CD4-positive, CD25-positive, alpha-beta regulatory T cell (primary cell): ENCODE measurements at regions not wholly inside any gene's neighbourhood (a gene's known extent, or its start where the extent isn't known, plus 50 kb on each side); places are given as distances from the start of the nearest gene placed in this dataset.

ENCODE experiments used
- ATAC-seq, 2 donors: fragments of 150-1000 bp; cut with Tn5 transposase; one replicate each; pipeline ENCODE4 v1.10.0; 2021; ENCODE audit warnings: low read depth in 2 of 2, moderate number of reproducible peaks in 2 of 2, moderate library complexity in 1 of 2
- DNase-seq, 3 donors: peaks; one replicate each; pipeline versions ENCODE4 v3.0.0 to v3.0.0-alpha.2; 2012 to 2022; ENCODE audit warnings: mixed read lengths in 1 of 3
- H3K27ac ChIP-seq: one replicate; pipeline ENCODE4 v1.7.0; 2013; ENCODE audit warnings: mild to moderate bottlenecking, low read length; ENCODE audit not compliant: insufficient read depth, poor library complexity, severe bottlenecking
- H3K27me3 ChIP-seq: one replicate; pipeline ENCODE4 v1.7.0; 2013; ENCODE audit warnings: low read length; ENCODE audit not compliant: control insufficient read depth, insufficient read depth
- H3K36me3 ChIP-seq: one replicate; pipeline ENCODE4 v1.7.0; 2013; ENCODE audit warnings: mild to moderate bottlenecking, low read length, moderate library complexity; ENCODE audit not compliant: control insufficient read depth, insufficient read depth
- H3K4me1 ChIP-seq: 2 replicates; pipeline ENCODE4 v1.7.0; 2013; ENCODE audit warnings: mild to moderate bottlenecking, low read length; ENCODE audit not compliant: insufficient read depth, control insufficient read depth, poor library complexity, severe bottlenecking
- H3K4me3 ChIP-seq: one replicate; pipeline ENCODE4 v1.7.0; 2013; ENCODE audit warnings: low read depth, mild to moderate bottlenecking, low read length, moderate library complexity
- H3K9me3 ChIP-seq, 2 experiments: 1 replicate in 1 of 2; 2 replicates in 1 of 2; pipeline ENCODE4 v1.7.0; 2013; ENCODE audit warnings: low read length in 2 of 2, mild to moderate bottlenecking in 1 of 2, moderate library complexity in 1 of 2; ENCODE audit not compliant: control insufficient read depth in 2 of 2
- H3K27ac Mint-ChIP-seq, 3 donors: one replicate each; pipeline ENCODE4 v1.8.0; 2020 to 2022; ENCODE audit warnings: mild to moderate bottlenecking in 3 of 3, mixed read lengths in 3 of 3, moderate library complexity in 2 of 3
- H3K27me3 Mint-ChIP-seq: one replicate; pipeline ENCODE4 v1.8.0; 2022; ENCODE audit warnings: mild to moderate bottlenecking, mixed read lengths
- H3K36me3 Mint-ChIP-seq: one replicate; pipeline ENCODE4 v1.8.0; 2020; ENCODE audit warnings: mixed read lengths
- H3K4me1 Mint-ChIP-seq, 4 donors: one replicate each; pipeline ENCODE4 v1.8.0; 2020 to 2022; ENCODE audit warnings: mixed read lengths in 4 of 4, mild to moderate bottlenecking in 1 of 4
- H3K4me3 Mint-ChIP-seq, 4 donors: one replicate each; pipeline ENCODE4 v1.8.0; 2020 to 2022; ENCODE audit warnings: mild to moderate bottlenecking in 4 of 4, mixed read lengths in 4 of 4, moderate library complexity in 3 of 4
- H3K9me3 Mint-ChIP-seq, 7 donors: one replicate each; pipeline ENCODE4 v1.8.0; 2020 to 2022; ENCODE audit warnings: mixed read lengths in 7 of 7, mild to moderate bottlenecking in 3 of 7, moderate library complexity in 2 of 7

GRCh38 chr10:128553755-128554154, 427.5 kb upstream of the MKI67 start:
- Mint-ChIP-seq H3K4me1 (no peaks in the 10 kb centered on the region), H3K9me3 (peaks cover 0 to 5% (median 0%) of the 10 kb centered on the region in 7 donors), H3K36me3 (no peaks in the 10 kb centered on the region), H3K27ac (no peak overlapping the region), H3K27me3 (no peaks in the 10 kb centered on the region), H3K4me3 (no peak overlapping the region)
- H3K27me3 ChIP-seq: no peaks in the 10 kb centered on the region
- no peak for ATAC-seq
- DNase-seq: no peak
- no peak overlapping the region for H3K4me3 ChIP-seq
- no peaks in the 10 kb centered on the region for H3K36me3 ChIP-seq
- H3K9me3 ChIP-seq: no peaks in the 10 kb centered on the region
- H3K27ac ChIP-seq: no peak overlapping the region
- no peaks in the 10 kb centered on the region for H3K4me1 ChIP-seq

GRCh38 chr10:128556182-128557110, 430.2 kb upstream of the MKI67 start:
- Mint-ChIP-seq H3K27ac (no peak overlapping the region), H3K9me3 (peaks cover 0 to 5% (median 0%) of the 10 kb centered on the region in 7 donors), H3K36me3 (no peaks in the 10 kb centered on the region), H3K4me3 (no peak overlapping the region), H3K27me3 (no peaks in the 10 kb centered on the region), H3K4me1 (no peaks in the 10 kb centered on the region)
- H3K4me1 ChIP-seq: no peaks in the 10 kb centered on the region
- no peaks in the 10 kb centered on the region for H3K36me3 ChIP-seq
- H3K27me3 ChIP-seq: no peaks in the 10 kb centered on the region
- ATAC-seq (no peak), DNase-seq (no peak)
- no peaks in the 10 kb centered on the region for H3K9me3 ChIP-seq
- no peak overlapping the region for H3K27ac ChIP-seq
- no peak overlapping the region for H3K4me3 ChIP-seq

- Mint-ChIP-seq H3K4me1 (no peaks in the 10 kb centered on the region), H3K4me3 (no peak overlapping the region), H3K9me3 (peaks cover 0 to 5% (median 0%) of the 10 kb centered on the region in 7 donors), H3K27me3 (no peaks in the 10 kb centered on the region), H3K27ac (no peak overlapping the region), H3K36me3 (no peaks in the 10 kb centered on the region)
- no peaks in the 10 kb centered on the region for H3K27me3 ChIP-seq
- no peaks in the 10 kb centered on the region for H3K9me3 ChIP-seq
- no peaks in the 10 kb centered on the region for H3K4me1 ChIP-seq
- DNase-seq (no peak), ATAC-seq (no peak)
- H3K36me3 ChIP-seq: no peaks in the 10 kb centered on the region
- H3K27ac ChIP-seq: no peak overlapping the region
- no peak overlapping the region for H3K4me3 ChIP-seq
These were observed 431.0 kb upstream of the MKI67 start for GRCh38 chr10:128557149-128557710.

GRCh38 chr10:128560406-128560805, 434.2 kb upstream of the MKI67 start:
- H3K27ac Mint-ChIP-seq: no peak overlapping the region

GRCh38 chr10:128560993-128561392, 434.8 kb upstream of the MKI67 start:
- Histone ChIP-seq H3K9me3 (no peaks in the 10 kb centered on the region), H3K27ac (no peak overlapping the region), H3K4me1 (no peaks in the 10 kb centered on the region), H3K4me3 (no peak overlapping the region), H3K27me3 (no peaks in the 10 kb centered on the region), H3K36me3 (no peaks in the 10 kb centered on the region)
- H3K27ac Mint-ChIP-seq: no peak overlapping the region
- H3K4me1 Mint-ChIP-seq: no peaks in the 10 kb centered on the region
- DNase-seq (no peak), ATAC-seq (no peak)
- H3K4me3 Mint-ChIP-seq: no peak overlapping the region
- H3K9me3 Mint-ChIP-seq: peaks cover 0 to 2% (median 0%) of the 10 kb centered on the region in 7 donors
- peaks cover 5% of the 10 kb centered on the region for H3K27me3 Mint-ChIP-seq
- no peaks in the 10 kb centered on the region for H3K36me3 Mint-ChIP-seq

More at GRCh38 chr10:128560406-128560805, 434.2 kb upstream of the MKI67 start:
- Mint-ChIP-seq H3K4me3 (no peak overlapping the region), H3K27me3 (peaks cover 5% of the 10 kb centered on the region), H3K9me3 (peaks cover 0 to 2% (median 0%) of the 10 kb centered on the region in 7 donors), H3K36me3 (no peaks in the 10 kb centered on the region), H3K4me1 (no peaks in the 10 kb centered on the region)
- Histone ChIP-seq H3K36me3 (no peaks in the 10 kb centered on the region), H3K9me3 (no peaks in the 10 kb centered on the region), H3K27me3 (no peaks in the 10 kb centered on the region), H3K27ac (no peak overlapping the region), H3K4me1 (no peaks in the 10 kb centered on the region), H3K4me3 (no peak overlapping the region)
- DNase-seq: no peak
- ATAC-seq: no peak

GRCh38 chr10:128563387-128563786, 437.2 kb upstream of the MKI67 start:
- ATAC-seq: no peak
- Mint-ChIP-seq H3K27ac (no peak overlapping the region), H3K4me3 (no peak overlapping the region), H3K27me3 (peaks cover 5% of the 10 kb centered on the region), H3K4me1 (no peaks in the 10 kb centered on the region), H3K36me3 (no peaks in the 10 kb centered on the region), H3K9me3 (peaks cover 0 to 2% (median 0%) of the 10 kb centered on the region in 7 donors)
- no peaks in the 10 kb centered on the region for H3K36me3 ChIP-seq
- H3K4me3 ChIP-seq: no peak overlapping the region
- no peak overlapping the region for H3K27ac ChIP-seq
- no peaks in the 10 kb centered on the region for H3K9me3 ChIP-seq
- no peak for DNase-seq
- H3K27me3 ChIP-seq: no peaks in the 10 kb centered on the region
- H3K4me1 ChIP-seq: no peaks in the 10 kb centered on the region

GRCh38 chr10:128563904-128564303, 437.7 kb upstream of the MKI67 start:
- Histone ChIP-seq H3K27me3 (no peaks in the 10 kb centered on the region), H3K9me3 (no peaks in the 10 kb centered on the region), H3K27ac (no peak overlapping the region), H3K4me3 (no peak overlapping the region), H3K4me1 (no peaks in the 10 kb centered on the region), H3K36me3 (no peaks in the 10 kb centered on the region)
- Mint-ChIP-seq H3K36me3 (no peaks in the 10 kb centered on the region), H3K27me3 (peaks cover 5% of the 10 kb centered on the region), H3K27ac (no peak overlapping the region), H3K9me3 (peaks cover 0 to 2% (median 0%) of the 10 kb centered on the region in 7 donors), H3K4me3 (no peak overlapping the region), H3K4me1 (no peaks in the 10 kb centered on the region)
- no peak for ATAC-seq
- no peak for DNase-seq
